ENCODE measurements at regions not wholly inside any gene's neighbourhood (a gene's known extent, or its start where the extent isn't known, plus 50 kb on each side); places are given as distances from the start of the nearest gene placed in this dataset.

GRCh38 chr7:149642589-149642988 lies 130.8 kb downstream of the ZNF467 start:
- intact Hi-C loops (cut with DNase I; ENCODE audit: low total_unique reads) = no loop called here
- Histone ChIP-seq H3K36me3 (ENCODE audit: low read depth, missing control alignments) (no peaks in the 10 kb centered on the region), H3K27me3 (no peaks in the 10 kb centered on the region), H3K4me1 (no peaks in the 10 kb centered on the region), H3K27ac (no peak overlapping the region), H3K4me3 (no peak overlapping the region), H3K9me3 (no peaks in the 10 kb centered on the region)
- TF ChIP-seq POLR2A (IDR thresholded peaks at IDR 0.05) (no peak), CTCF (IDR thresholded peaks at IDR 0.05) (no peak)
- DNase-seq = no peak
- 82% methylated on average over 5 of the region's 5 CpGs for WGBS, 2 donors

GRCh38 chr7:149638566-149639320 lies 134.6 kb downstream of the ZNF467 start:
- Histone ChIP-seq H3K36me3 (ENCODE audit: low read depth, missing control alignments) (no peaks in the 10 kb centered on the region), H3K4me1 (no peaks in the 10 kb centered on the region), H3K27me3 (no peaks in the 10 kb centered on the region), H3K27ac (no peak overlapping the region), H3K9me3 (no peaks in the 10 kb centered on the region), H3K4me3 (no peak overlapping the region)
- TF ChIP-seq POLR2A (IDR thresholded peaks at IDR 0.05) (no peak), CTCF (IDR thresholded peaks at IDR 0.05) (no peak)
- WGBS, 2 donors = 83 to 90% methylated on average over 5 of the region's 5 CpGs
- intact Hi-C loops (cut with DNase I; ENCODE audit: low total_unique reads) = no loop called here
- DNase-seq = no peak

GRCh38 chr7:149637911-149638565 lies 135.3 kb downstream of the ZNF467 start:
- WGBS, 2 donors = 84% methylated on average over 9 of the region's 9 CpGs

GRCh38 chr7:149635561-149636329 lies 137.6 kb downstream of the ZNF467 start:
- DNase-seq = no peak
- no peak for TF ChIP-seq POLR2A (IDR thresholded peaks at IDR 0.05)
- TF ChIP-seq CTCF (IDR thresholded peaks at IDR 0.05) = no peak
- H3K4me3 ChIP-seq = no peak overlapping the region
- no peaks in the 10 kb centered on the region for H3K27me3 ChIP-seq
- no peak overlapping the region for H3K27ac ChIP-seq
- WGBS, 2 donors = 62 to 69% methylated on average over 10 of the region's 10 CpGs
- H3K9me3 ChIP-seq = no peaks in the 10 kb centered on the region
- intact Hi-C loops (cut with DNase I; ENCODE audit: low total_unique reads) = no loop called here
- no peaks in the 10 kb centered on the region for H3K36me3 ChIP-seq (ENCODE audit: low read depth, missing control alignments)
- H3K4me1 ChIP-seq = no peaks in the 10 kb centered on the region

More at GRCh38 chr7:149637911-149638565, 135.3 kb downstream of the ZNF467 start:
- Histone ChIP-seq H3K27ac (no peak overlapping the region), H3K27me3 (no peaks in the 10 kb centered on the region), H3K9me3 (no peaks in the 10 kb centered on the region), H3K4me3 (no peak overlapping the region), H3K36me3 (ENCODE audit: low read depth, missing control alignments) (no peaks in the 10 kb centered on the region), H3K4me1 (no peaks in the 10 kb centered on the region)
- no peak for DNase-seq
- intact Hi-C loops (cut with DNase I; ENCODE audit: low total_unique reads) = no loop called here
- TF ChIP-seq POLR2A (IDR thresholded peaks at IDR 0.05) (no peak), CTCF (IDR thresholded peaks at IDR 0.05) (no peak)

Measured in testis (tissue), 2 donors.